Kidney (tissue), 13 donors: ENCODE measurements at regions not wholly inside any gene's neighbourhood (a gene's known extent, or its start where the extent isn't known, plus 50 kb on each side); places are given as distances from the start of the nearest gene placed in this dataset.

ENCODE experiments used
- DNase-seq, 5 donors: peaks; one replicate each; pipeline ENCODE4 v3.0.0-alpha.2; 2013 to 2020
- FAIRE-seq: peaks from 2 replicates; lab custom pipeline; 2012; peaks lifted over from hg19 to GRCh38; lab: Jason Lieb, UNC
- H3K27ac ChIP-seq, 2 donors: one replicate each; pipeline ENCODE4 v1.7.0; 2013; ENCODE audit warnings: low read depth in 2 of 2, low read length in 2 of 2, inconsistent platforms in 1 of 2
- H3K27me3 ChIP-seq: one replicate; pipeline ENCODE4 v1.7.1; 2013; ENCODE audit warnings: low read length, inconsistent platforms; ENCODE audit not compliant: control insufficient read depth, insufficient read depth
- H3K36me3 ChIP-seq, 3 donors: one replicate each; pipeline versions ENCODE4 v1.7.0 to v1.7.1; 2013; ENCODE audit warnings: low read length in 3 of 3, control low read depth in 1 of 3, inconsistent platforms in 1 of 3; ENCODE audit not compliant: insufficient read depth in 3 of 3, control insufficient read depth in 2 of 3
- H3K4me1 ChIP-seq, 3 donors: one replicate each; pipeline versions ENCODE4 v1.7.0 to v1.7.1; 2013; ENCODE audit warnings: low read length in 3 of 3, inconsistent platforms in 1 of 3, low read depth in 1 of 3; ENCODE audit not compliant: control insufficient read depth in 2 of 3, insufficient read depth in 2 of 3
- H3K4me3 ChIP-seq, 3 donors: one replicate each; pipeline versions ENCODE4 v1.7.0 to v1.8.1; 2013; ENCODE audit warnings: low read length in 3 of 3, control low read depth in 1 of 3, inconsistent platforms in 1 of 3
- H3K9ac ChIP-seq, 3 donors: one replicate each; pipeline versions ENCODE4 v1.7.0 to v1.7.1; 2013; ENCODE audit warnings: low read length in 3 of 3, control low read depth in 1 of 3, inconsistent platforms in 1 of 3
- H3K9me3 ChIP-seq, 3 donors: one replicate each; pipeline versions ENCODE4 v1.7.0 to v1.7.1; 2013; ENCODE audit warnings: low read length in 3 of 3, control low read depth in 1 of 3, inconsistent platforms in 1 of 3; ENCODE audit not compliant: control insufficient read depth in 2 of 3, insufficient read depth in 1 of 3
- CTCF ChIP-seq: IDR thresholded peaks from 3 replicates; pipeline ENCODE4 v1.5.1; 2012; ENCODE audit warnings: mild to moderate bottlenecking, moderate library complexity, borderline replicate concordance; ENCODE audit not compliant: insufficient read depth; ENCODE audit errors: extremely low read depth
- intact Hi-C: fragments of 100-400 bp; cut with DNase I; formaldehyde crosslinking; loops from one replicate; pipeline ENCODE4 v1.11.1; 2022
- donor health status: control.
- donor health status: control.
- donor health status: control.
- donor health status: control.
- donor health status: control.
- donor health status: DM: yes; HTN: yes; CAD: no.
- donor health status: Normal renal cell carcinoma (clear cell type).

- no peaks in the 10 kb centered on the region for H3K36me3 ChIP-seq
- H3K9me3 ChIP-seq = peaks cover 0 to 3% (median 0%) of the 10 kb centered on the region in 3 donors
- H3K4me3 ChIP-seq = no peak overlapping the region
- no peak overlapping the region for H3K9ac ChIP-seq
- no peak overlapping the region for H3K27ac ChIP-seq
- FAIRE-seq (no peak), DNase-seq (no peak)
- TF ChIP-seq CTCF = no peak
- H3K27me3 ChIP-seq = no peaks in the 10 kb centered on the region
- intact Hi-C loops = no loop called here
- no peaks in the 10 kb centered on the region for H3K4me1 ChIP-seq
These were observed 163.7 kb upstream of the PWP1 start for GRCh38 chr12:107521826-107522355.

- intact Hi-C loops = no loop called here
- Histone ChIP-seq H3K4me3 (no peak overlapping the region), H3K4me1 (no peaks in the 10 kb centered on the region), H3K9me3 (peaks cover 0 to 3% (median 0%) of the 10 kb centered on the region in 3 donors), H3K9ac (no peak overlapping the region), H3K36me3 (no peaks in the 10 kb centered on the region), H3K27me3 (no peaks in the 10 kb centered on the region), H3K27ac (no peak overlapping the region)
- FAIRE-seq = no peak
- no peak for TF ChIP-seq CTCF
- DNase-seq = no peak
These were observed 162.7 kb upstream of the PWP1 start for GRCh38 chr12:107522692-107523477.

- Histone ChIP-seq H3K36me3 (no peaks in the 10 kb centered on the region), H3K27me3 (no peaks in the 10 kb centered on the region), H3K4me1 (no peaks in the 10 kb centered on the region), H3K9ac (no peak overlapping the region), H3K27ac (no peak overlapping the region), H3K4me3 (no peak overlapping the region), H3K9me3 (peaks cover 0 to 3% (median 0%) of the 10 kb centered on the region in 3 donors)
- DNase-seq (no peak), FAIRE-seq (no peak)
- intact Hi-C loops = no loop called here
- TF ChIP-seq CTCF = no peak
These were observed 161.6 kb upstream of the PWP1 start for GRCh38 chr12:107523775-107524535.
